H1 (cell line): ENCODE measurements at regions not wholly inside any gene's neighbourhood (a gene's known extent, or its start where the extent isn't known, plus 50 kb on each side); places are given as distances from the start of the nearest gene placed in this dataset.

Source experiments
- CTCF ChIA-PET: fragments of 300-600 bp; sonication (Branson Sonifier 250); formaldehyde crosslinking; loops from one replicate; lab custom pipeline; 2021; ENCODE audit not compliant: partially characterized antibody; lab: Charles Lee
- POLR2A ChIA-PET: fragments of 300-600 bp; sonication (Branson Sonifier 250); formaldehyde crosslinking; loops from one replicate; lab custom pipeline; 2021; ENCODE audit warnings: inconsistent platforms; ENCODE audit not compliant: partially characterized antibody; lab: Charles Lee
- DNase-seq, 2 experiments: peaks; one replicate each; pipeline versions ENCODE4 v3.0.0 to v3.0.0-alpha.2; 2010 to 2022; ENCODE audit warnings: low spot score in 2 of 2, low read depth in 1 of 2, mixed read lengths in 1 of 2
- FAIRE-seq: peaks from 2 replicates; lab custom pipeline; 2011; peaks lifted over from hg19 to GRCh38; lab: Jason Lieb, UNC
- H2AFZ ChIP-seq: 2 replicates; pipeline ENCODE4 v1.8.1; 2012; ENCODE audit warnings: low read length, inconsistent platforms
- H2AK5ac ChIP-seq: 2 replicates; pipeline ENCODE4 v1.6.1; 2013; ENCODE audit warnings: low read depth, low read length
- H2BK120ac ChIP-seq: replicated peaks from 2 replicates; pipeline ENCODE3; 2013; ENCODE audit warnings: low read depth, low read length, inconsistent platforms
- H2BK12ac ChIP-seq: 2 replicates; pipeline ENCODE4 v1.6.1; 2013; ENCODE audit warnings: low read depth, low read length
- H2BK15ac ChIP-seq: 2 replicates; pipeline ENCODE4 v1.6.1; 2013; ENCODE audit warnings: low read length
- H2BK20ac ChIP-seq: 2 replicates; pipeline ENCODE4 v1.6.1; 2013; ENCODE audit warnings: low read length
- H2BK5ac ChIP-seq: 2 replicates; pipeline ENCODE4 v1.6.1; 2013; ENCODE audit warnings: low read depth, low read length
- H3K14ac ChIP-seq: 2 replicates; pipeline ENCODE4 v1.6.1; 2013; ENCODE audit warnings: inconsistent platforms; ENCODE audit not compliant: insufficient read length
- H3K18ac ChIP-seq: 2 replicates; pipeline ENCODE4 v1.6.1; 2013; ENCODE audit warnings: low read length; ENCODE audit errors: extremely low read depth
- H3K23ac ChIP-seq: 2 replicates; pipeline ENCODE4 v1.6.1; 2013; ENCODE audit warnings: inconsistent platforms; ENCODE audit not compliant: insufficient read length
- H3K23me2 ChIP-seq: 2 replicates; pipeline ENCODE4 v1.6.1; 2013; ENCODE audit warnings: low read depth, low read length
- H3K27ac ChIP-seq: 2 replicates; pipeline ENCODE4 v1.6.1; 2011; ENCODE audit warnings: low read depth, low read length, inconsistent platforms
- H3K27me3 ChIP-seq, 4 experiments: replicated peaks in 1 of 4; 1 replicate in 1 of 4; 2 replicates in 3 of 4; pipeline versions ENCODE4 v1.6.1 to v1.8.1; 2011 to 2013; ENCODE audit warnings: low read length in 3 of 4, mild to moderate bottlenecking in 3 of 4, inconsistent platforms in 2 of 4, mixed read lengths in 2 of 4, moderate library complexity in 1 of 4; ENCODE audit not compliant: control insufficient read depth in 3 of 4, insufficient read depth in 3 of 4; ENCODE audit errors: extremely low read depth in 1 of 4
- H3K36me3 ChIP-seq, 4 experiments: 2 replicates each; pipeline versions ENCODE4 v1.6.1 to v1.8.1; 2011 to 2013; ENCODE audit warnings: mild to moderate bottlenecking in 4 of 4, low read length in 3 of 4, moderate library complexity in 2 of 4, control low read depth in 1 of 4, inconsistent platforms in 1 of 4; ENCODE audit not compliant: insufficient read depth in 4 of 4, control insufficient read depth in 2 of 4
- H3K4ac ChIP-seq: replicated peaks from 2 replicates; pipeline ENCODE3; 2013; ENCODE audit warnings: low read length, low read depth, mixed read lengths, inconsistent platforms; ENCODE audit not compliant: insufficient read length
- H3K4me1 ChIP-seq, 4 experiments: replicated peaks in 1 of 4; 1 replicate in 1 of 4; 2 replicates in 3 of 4; pipeline versions ENCODE4 v1.6.1 to v1.8.1; 2011 to 2013; ENCODE audit warnings: low read length in 3 of 4, inconsistent platforms in 2 of 4, mixed read lengths in 1 of 4; ENCODE audit not compliant: insufficient read depth in 4 of 4, control insufficient read depth in 3 of 4
- H3K4me2 ChIP-seq, 2 experiments: 2 replicates each; pipeline versions ENCODE4 v1.6.1 to v1.8.1; 2011 to 2013; ENCODE audit warnings: low read depth in 2 of 2, low read length in 2 of 2, control low read depth in 1 of 2, inconsistent platforms in 1 of 2, mild to moderate bottlenecking in 1 of 2; ENCODE audit not compliant: insufficient read depth in 1 of 2
- H3K4me3 ChIP-seq, 4 experiments: fragments of 200-600, 300-600 bp in 1 of 4; sonication (generic), shearing (Covaris generic), sonication (Bioruptor Twin) in 1 of 4; 2 replicates each; pipeline versions ENCODE4 v1.5.1 to v1.8.1; 2011 to 2016; ENCODE audit warnings: low read length in 4 of 4, low read depth in 3 of 4, control low read depth in 2 of 4, inconsistent platforms in 2 of 4, mild to moderate bottlenecking in 2 of 4, mixed read lengths in 1 of 4, moderate library complexity in 1 of 4; ENCODE audit not compliant: insufficient read depth in 2 of 4; ENCODE audit errors: extremely low read depth in 1 of 4
- H3K56ac ChIP-seq: replicated peaks from 2 replicates; pipeline ENCODE3; 2013; ENCODE audit warnings: low read depth, mild to moderate bottlenecking, mixed read lengths, low read length, inconsistent platforms; ENCODE audit not compliant: insufficient read length
- H3K79me1 ChIP-seq: 2 replicates; pipeline ENCODE4 v1.6.1; 2013; ENCODE audit warnings: low read depth, low read length, control low read depth
- H3K79me2 ChIP-seq, 2 experiments: 2 replicates each; pipeline versions ENCODE4 v1.6.1 to v1.8.1; 2012 to 2013; ENCODE audit warnings: low read length in 2 of 2, mild to moderate bottlenecking in 2 of 2, inconsistent platforms in 1 of 2; ENCODE audit not compliant: insufficient read depth in 2 of 2, control insufficient read depth in 1 of 2
- H3K9ac ChIP-seq, 4 experiments: replicated peaks in 1 of 4; 1 replicate in 1 of 4; 2 replicates in 3 of 4; pipeline versions ENCODE4 v1.6.1 to v1.8.1; 2011 to 2013; ENCODE audit warnings: low read depth in 3 of 4, low read length in 3 of 4, control low read depth in 2 of 4, mild to moderate bottlenecking in 2 of 4, moderate library complexity in 2 of 4, inconsistent platforms in 1 of 4; ENCODE audit errors: extremely low read depth in 1 of 4
- H3K9me3 ChIP-seq, 2 experiments: 2 replicates each; pipeline versions ENCODE4 v1.6.1 to v1.8.1; 2012 to 2013; ENCODE audit warnings: mild to moderate bottlenecking in 2 of 2, moderate library complexity in 2 of 2, control low read depth in 1 of 2, inconsistent platforms in 1 of 2, low read depth in 1 of 2, low read length in 1 of 2, mixed read lengths in 1 of 2; ENCODE audit not compliant: insufficient read depth in 2 of 2
- H4K20me1 ChIP-seq, 2 experiments: replicated peaks in 1 of 2; 2 replicates each; pipeline versions ENCODE3 to v1.8.1; 2011 to 2013; ENCODE audit warnings: inconsistent platforms in 2 of 2, low read length in 2 of 2, mild to moderate bottlenecking in 1 of 2; ENCODE audit not compliant: insufficient read depth in 2 of 2, control insufficient read depth in 1 of 2
- H4K5ac ChIP-seq: 2 replicates; pipeline ENCODE4 v1.6.1; 2013; ENCODE audit warnings: low read length, low read depth, mixed read lengths, inconsistent platforms; ENCODE audit not compliant: insufficient read length
- H4K8ac ChIP-seq: 2 replicates; pipeline ENCODE4 v1.8.0; 2013; ENCODE audit warnings: mild to moderate bottlenecking, moderate library complexity, low read length, inconsistent platforms; ENCODE audit not compliant: insufficient read depth; ENCODE audit errors: extremely low read depth
- H4K91ac ChIP-seq: replicated peaks from 2 replicates; pipeline ENCODE3; 2013; ENCODE audit warnings: low read length, mixed read lengths, inconsistent platforms; ENCODE audit not compliant: insufficient read length
- ATF3 ChIP-seq: IDR thresholded peaks from 2 replicates; pipeline ENCODE4 v1.6.1; 2011; ENCODE audit warnings: low read depth, mild to moderate bottlenecking, low read length; ENCODE audit not compliant: insufficient read depth
- MAFK ChIP-seq: IDR thresholded peaks from 2 replicates; pipeline ENCODE4 v1.6.1; 2012; ENCODE audit warnings: low read depth, mild to moderate bottlenecking, improper control_type of control experiment, low read length
- POLR2A ChIP-seq, 2 experiments: IDR thresholded peaks; 1 replicate in 1 of 2; 2 replicates in 1 of 2; pipeline ENCODE4 v1.6.1; 2011; ENCODE audit warnings: low read depth in 2 of 2, low read length in 2 of 2, mild to moderate bottlenecking in 2 of 2; ENCODE audit errors: control extremely low read depth in 1 of 2
- SP1 ChIP-seq: IDR thresholded peaks from 2 replicates; pipeline ENCODE4 v1.6.1; 2011; ENCODE audit warnings: low read depth, low read length
- TBP ChIP-seq: IDR thresholded peaks from 2 replicates; pipeline ENCODE4 v1.6.1; 2011; ENCODE audit warnings: low read depth, low read length, improper control_type of control experiment

DNA sequence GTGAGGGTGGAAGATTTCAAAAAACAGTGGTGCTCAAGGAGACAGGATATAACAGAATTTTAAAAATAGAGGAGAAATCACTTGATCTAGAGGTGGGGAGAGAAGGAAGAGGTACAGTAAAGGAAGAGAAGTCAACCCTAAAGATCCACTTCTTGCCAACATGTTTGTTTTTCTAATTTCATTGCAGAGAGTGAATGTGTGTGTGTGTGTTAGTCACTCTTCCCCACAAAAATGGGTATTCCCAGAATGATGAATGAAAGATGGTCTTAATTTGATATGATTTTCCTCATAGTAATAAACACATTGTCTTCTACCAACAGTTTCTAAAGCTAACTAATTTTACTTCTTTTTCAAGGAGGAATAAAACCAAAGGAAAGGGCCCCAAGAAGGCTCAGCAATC, 74.2 kb upstream of the NGF start:
- no peak overlapping the region for H4K8ac ChIP-seq
- H3K9ac ChIP-seq: peak overlapping the region in 1 of 4 experiments; percentile 34; a peak in 1 of 7 replicates
- no peak overlapping the region for H3K18ac ChIP-seq
- no peaks in the 10 kb centered on the region for H3K36me3 ChIP-seq
- H4K91ac ChIP-seq: no peak overlapping the region
- no peak overlapping the region for H3K14ac ChIP-seq
- no peak overlapping the region for H2AFZ ChIP-seq
- no peak overlapping the region for H2BK15ac ChIP-seq
- no peaks in the 10 kb centered on the region for H3K79me1 ChIP-seq
- FAIRE-seq: no peak
- H3K27me3 ChIP-seq: no peaks in the 10 kb centered on the region
- H3K9me3 ChIP-seq: no peaks in the 10 kb centered on the region
- H3K4ac ChIP-seq: no peak overlapping the region
- H2BK20ac ChIP-seq: no peak overlapping the region
- H4K5ac ChIP-seq: no peak overlapping the region
- TF ChIP-seq ATF3 (no peak), SP1 (no peak), TBP (no peak), MAFK (no peak), POLR2A (IDR thresholded peaks at IDR 0.05; ENCODE audit: control extremely low read depth in 1 of 2, low read depth in 2 of 2, low read length in 2 of 2) (no peak)
- TF ChIP-seq, all 59 proteins: peak for 0
- Histone ChIP-seq H3K23ac (no peak overlapping the region), H2AK5ac (no peak overlapping the region), H3K23me2 (no peaks in the 10 kb centered on the region), H3K4me1 (no peaks in the 10 kb centered on the region), H2BK12ac (no peak overlapping the region), H4K20me1 (no peaks in the 10 kb centered on the region), H2BK5ac (no peak overlapping the region), H3K56ac (no peak overlapping the region), H3K27ac (no peak overlapping the region), H2BK120ac (no peak overlapping the region), H3K4me3 (no peak overlapping the region), H3K79me2 (no peaks in the 10 kb centered on the region), H3K4me2 (no peak overlapping the region)
- POLR2A ChIA-PET: no interaction called here
- no peak for DNase-seq
- CTCF ChIA-PET: interaction anchor here (0.6 to 0.8 kb wide), 2 partner anchors 11 to 370 kb away, joined by 3 read pairs; no protein-coding TSS in a partner anchor
